OCI-LY7 (cell line): ENCODE measurements at regions not wholly inside any gene's neighbourhood (a gene's known extent, or its start where the extent isn't known, plus 50 kb on each side); places are given as distances from the start of the nearest gene placed in this dataset.

Experiments
- BruUV-seq: library from RNA; stranded (reverse); fragments of 400-500 nt; replicated peaks from 2 replicates; lab custom pipeline; 2021; lab: Mats Ljungman, UMichigan
- CTCF ChIA-PET: fragments of 300-600 bp; sonication (Branson Sonifier 250); formaldehyde crosslinking; loops from one replicate; lab custom pipeline; 2022; ENCODE audit warnings: antibody characterized with exemption; ENCODE audit not compliant: unreplicated experiment; lab: Charles Lee
- POLR2A ChIA-PET: fragments of 300-600 bp; sonication (Branson Sonifier 250); formaldehyde crosslinking; loops from one replicate; lab custom pipeline; 2022; ENCODE audit warnings: antibody characterized with exemption; lab: Charles Lee
- DNase-seq: peaks from one replicate; pipeline ENCODE4 v3.0.0-alpha.2; 2015; ENCODE audit warnings: low spot score
- H2AFZ ChIP-seq: fragments of 200-600 bp; sonication (generic), shearing (Covaris generic); 2 replicates; pipeline ENCODE4 v1.6.1; 2014; ENCODE audit warnings: mild to moderate bottlenecking, antibody characterized with exemption, low read length, moderate library complexity
- H3K27ac ChIP-seq: fragments of 200-600 bp; sonication (generic); 2 replicates; pipeline ENCODE4 v1.5.1; 2014; ENCODE audit warnings: mixed run types, low read depth, mild to moderate bottlenecking, moderate library complexity, low read length, inconsistent platforms; ENCODE audit not compliant: poor library complexity, severe bottlenecking
- H3K36me3 ChIP-seq: fragments of 200-600 bp; sonication (generic); 2 replicates; pipeline ENCODE4 v1.6.1; 2014; ENCODE audit warnings: mild to moderate bottlenecking, antibody characterized with exemption, low read length, moderate library complexity, mixed read lengths; ENCODE audit not compliant: insufficient read depth
- H3K4me1 ChIP-seq: fragments of 200-600 bp; sonication (generic); 2 replicates; pipeline ENCODE4 v1.5.1; 2014; ENCODE audit warnings: mild to moderate bottlenecking, low read length; ENCODE audit not compliant: insufficient read depth, poor library complexity, severe bottlenecking
- H3K4me2 ChIP-seq: fragments of 200-600 bp; sonication (generic); 2 replicates; pipeline ENCODE4 v1.6.1; 2014; ENCODE audit warnings: mild to moderate bottlenecking, low read length
- H3K4me3 ChIP-seq: fragments of 200-600 bp; sonication (generic); 2 replicates; pipeline ENCODE4 v1.5.1; 2014; ENCODE audit warnings: mild to moderate bottlenecking, low read depth, low read length; ENCODE audit not compliant: poor library complexity, severe bottlenecking
- H3K79me2 ChIP-seq: fragments of 200-600 bp; sonication (generic); 2 replicates; pipeline ENCODE4 v1.6.1; 2016; ENCODE audit warnings: low read depth, mild to moderate bottlenecking, low read length, moderate library complexity, mixed read lengths; ENCODE audit not compliant: insufficient read depth
- H3K9me2 ChIP-seq: fragments of 200-600 bp; sonication (generic); 2 replicates; pipeline ENCODE4 v1.6.1; 2016; ENCODE audit warnings: mild to moderate bottlenecking, low read length, mixed read lengths; ENCODE audit not compliant: insufficient read depth
- H3K9me3 ChIP-seq: fragments of 200-600 bp; sonication (generic); 2 replicates; pipeline ENCODE4 v1.6.1; 2014; ENCODE audit warnings: mild to moderate bottlenecking, mixed run types, low read length, mixed read lengths
- H4K20me1 ChIP-seq: fragments of 200-600 bp; sonication (generic); 2 replicates; pipeline ENCODE4 v1.6.1; 2014; ENCODE audit warnings: mild to moderate bottlenecking, antibody characterized with exemption, low read length, moderate library complexity, mixed read lengths; ENCODE audit not compliant: insufficient read depth
- CTCF ChIP-seq: fragments of 200-600 bp; sonication (generic); conservative IDR thresholded peaks from 2 replicates; pipeline ENCODE4 v1.5.1; 2014; ENCODE audit warnings: mild to moderate bottlenecking, antibody characterized with exemption, low read length, moderate library complexity, mixed read lengths
- EZH2phosphoT487 ChIP-seq: fragments of 200-600 bp; sonication (generic); IDR thresholded peaks from 2 replicates; pipeline ENCODE4 v1.6.1; 2018; ENCODE audit warnings: low read depth, borderline replicate concordance, mild to moderate bottlenecking, mixed run types, antibody characterized with exemption, low read length, moderate library complexity, mixed read lengths
- intact Hi-C: fragments of 100-400 bp; cut with micrococcal nuclease; formaldehyde crosslinking; loops from one replicate; pipeline ENCODE4 v1.10.0; 2022; ENCODE audit not compliant: unreplicated experiment

- H3K9me2 ChIP-seq: no peaks in the 10 kb centered on the region
- no peaks in the 10 kb centered on the region for H4K20me1 ChIP-seq
- DNase-seq: no peak
- no peak overlapping the region for H2AFZ ChIP-seq
- H3K4me3 ChIP-seq: no peak overlapping the region
- H3K9me3 ChIP-seq: no peaks in the 10 kb centered on the region
- no peaks in the 10 kb centered on the region for H3K4me1 ChIP-seq
- POLR2A ChIA-PET: no interaction called here
- no peak overlapping the region for H3K27ac ChIP-seq
- no TSS peak for BruUV-seq
- CTCF ChIA-PET: no interaction called here
- H3K4me2 ChIP-seq: no peak overlapping the region
- intact Hi-C loops: no loop called here
- TF ChIP-seq CTCF: no peak
- TF ChIP-seq EZH2phosphoT487: no peak
- H3K36me3 ChIP-seq: no peaks in the 10 kb centered on the region
- H3K79me2 ChIP-seq: no peaks in the 10 kb centered on the region
Observed at GRCh38 chr13:34349091-34349722, 531.3 kb downstream of the RFC3 start.

- no peak overlapping the region for H3K27ac ChIP-seq
Observed at GRCh38 chr13:34350671-34351070, 532.7 kb downstream of the RFC3 start.

More at GRCh38 chr13:34350671-34351070, 532.7 kb downstream of the RFC3 start:
- TF ChIP-seq CTCF (no peak), EZH2phosphoT487 (no peak)
- DNase-seq: no peak
- Histone ChIP-seq H3K9me3 (no peaks in the 10 kb centered on the region), H3K79me2 (no peaks in the 10 kb centered on the region), H3K4me1 (no peaks in the 10 kb centered on the region), H3K9me2 (no peaks in the 10 kb centered on the region), H2AFZ (no peak overlapping the region), H3K4me2 (no peak overlapping the region), H4K20me1 (no peaks in the 10 kb centered on the region), H3K36me3 (no peaks in the 10 kb centered on the region), H3K4me3 (no peak overlapping the region)
- intact Hi-C loops: no loop called here
- BruUV-seq: no TSS peak
- ChIA-PET CTCF (no interaction called here), POLR2A (no interaction called here)
